Activated B cell treated with CpG ODN at 0.5 μM for 24 hours (primary cell): ENCODE measurements at regions not wholly inside any gene's neighbourhood (a gene's known extent, or its start where the extent isn't known, plus 50 kb on each side); places are given as distances from the start of the nearest gene placed in this dataset.

Experiments used
- ATAC-seq: fragments of 200-7000 bp; cut with Tn5 transposase; one replicate; pipeline ENCODE4 v1.10.0; 2021; ENCODE audit warnings: low read depth, mild to moderate bottlenecking, moderate library complexity
- CTCF ChIA-PET: fragments of 350-600 bp; sonication (Branson Sonifier 250); formaldehyde crosslinking; loops from one replicate; lab custom pipeline; 2021; ENCODE audit warnings: antibody characterized with exemption; lab: Charles Lee
- POLR2A ChIA-PET: fragments of 350-600 bp; sonication (Branson Sonifier 250); formaldehyde crosslinking; loops from one replicate; lab custom pipeline; 2021; ENCODE audit warnings: antibody characterized with exemption; lab: Charles Lee
- DNase-seq: peaks from one replicate; pipeline ENCODE4 v3.0.0; 2022
- H3K27ac Mint-ChIP-seq: one replicate; pipeline ENCODE4 v1.8.0; 2020; ENCODE audit warnings: mixed read lengths
- H3K27me3 Mint-ChIP-seq: one replicate; pipeline ENCODE4 v1.8.0; 2021; ENCODE audit warnings: mixed read lengths
- H3K36me3 Mint-ChIP-seq: one replicate; pipeline ENCODE4 v1.8.0; 2021; ENCODE audit warnings: low read depth, mixed read lengths
- H3K4me1 Mint-ChIP-seq: one replicate; pipeline ENCODE4 v1.8.0; 2021; ENCODE audit warnings: mixed read lengths
- H3K4me3 Mint-ChIP-seq: one replicate; pipeline ENCODE4 v1.8.0; 2020; ENCODE audit warnings: mild to moderate bottlenecking, mixed read lengths
- H3K9me3 Mint-ChIP-seq: one replicate; pipeline ENCODE4 v1.8.0; 2020; ENCODE audit warnings: mixed read lengths
- CTCF ChIP-seq: fragments of 200-600 bp; IDR thresholded peaks from one replicate; pipeline ENCODE4 v1.8.0; 2022; ENCODE audit warnings: antibody characterized with exemption, mild to moderate bottlenecking
- intact Hi-C: fragments of 100-400 bp; cut with micrococcal nuclease; formaldehyde crosslinking; loops from one replicate; pipeline ENCODE4 v1.15.1; 2024

GRCh38 chr16:14018851-14019250, 52.3 kb upstream of the MRTFB start:
- ChIA-PET CTCF (no interaction called here), POLR2A (no interaction called here)
- Mint-ChIP-seq H3K27me3 (peaks cover 4% of the 10 kb centered on the region), H3K4me1 (no peaks in the 10 kb centered on the region), H3K9me3 (no peaks in the 10 kb centered on the region), H3K27ac (no peak overlapping the region), H3K4me3 (no peak overlapping the region), H3K36me3 (no peaks in the 10 kb centered on the region)
- no peak for TF ChIP-seq CTCF
- DNase-seq, result no peak
- no peak for ATAC-seq
- intact Hi-C loops, result no loop called here

GRCh38 chr16:14020141-14020540, 51.0 kb upstream of the MRTFB start:
- no peak for DNase-seq
- Mint-ChIP-seq H3K9me3 (peaks cover 2% of the 10 kb centered on the region), H3K4me1 (no peaks in the 10 kb centered on the region), H3K27me3 (peaks cover 3% of the 10 kb centered on the region), H3K36me3 (no peaks in the 10 kb centered on the region), H3K27ac (no peak overlapping the region), H3K4me3 (no peak overlapping the region)
- no peak for TF ChIP-seq CTCF
- ChIA-PET CTCF (no interaction called here), POLR2A (no interaction called here)
- intact Hi-C loops, result no loop called here
- ATAC-seq, result no peak
